H1 (cell line): ENCODE measurements at regions not wholly inside any gene's neighbourhood (a gene's known extent, or its start where the extent isn't known, plus 50 kb on each side); places are given as distances from the start of the nearest gene placed in this dataset.

ENCODE experiments used
- CEBPB ChIP-seq: IDR thresholded peaks from 2 replicates; pipeline ENCODE4 v1.6.1; 2012; ENCODE audit warnings: low read depth, low read length
- CTCF ChIP-seq, 3 experiments: IDR thresholded peaks; 1 replicate in 2 of 3; 2 replicates in 1 of 3; pipeline versions ENCODE4 v1.5.1 to v1.6.1; 2011; ENCODE audit warnings: low read length in 3 of 3, mild to moderate bottlenecking in 3 of 3, inconsistent platforms in 2 of 3, low read depth in 1 of 3, moderate library complexity in 1 of 3; ENCODE audit not compliant: insufficient read depth in 1 of 3; ENCODE audit errors: control extremely low read depth in 1 of 3
- USF2 ChIP-seq: IDR thresholded peaks from 2 replicates; pipeline ENCODE4 v1.6.1; 2011; ENCODE audit warnings: low read length, improper control_type of control experiment
- ZNF274 ChIP-seq: IDR thresholded peaks from 2 replicates; pipeline ENCODE4 v1.7.0; 2012; ENCODE audit warnings: low read length, borderline replicate concordance; ENCODE audit errors: extremely low read depth

GRCh38 chr11:133712051-133712560, 133.2 kb downstream of the SPATA19 start:
- TF ChIP-seq CTCF (IDR thresholded peaks at IDR 0.05; ENCODE audit: control extremely low read depth in 1 of 3, insufficient read depth in 1 of 3, low read depth in 1 of 3, low read length in 3 of 3), result no peak
- TF ChIP-seq CEBPB, result no peak
- no peak for TF ChIP-seq ZNF274
- no peak for TF ChIP-seq USF2
